Stomach (tissue), 8 donors: ENCODE measurements at regions not wholly inside any gene's neighbourhood (a gene's known extent, or its start where the extent isn't known, plus 50 kb on each side); places are given as distances from the start of the nearest gene placed in this dataset.

Source experiments
- DNase-seq, 2 donors: peaks; one replicate each; pipeline versions ENCODE4 v3.0.0 to v3.0.0-alpha.2; 2013 to 2019
- H3K27ac ChIP-seq, 5 donors: fragments of 200-600 bp in 4 of 5; sonication (generic) in 4 of 5; one replicate each; pipeline ENCODE4 v1.5.1; 2013 to 2019; ENCODE audit warnings: mild to moderate bottlenecking in 1 of 5, moderate library complexity in 1 of 5
- H3K27me3 ChIP-seq, 3 donors: fragments of 200-600 bp; sonication (generic); one replicate each; pipeline ENCODE4 v1.5.1; 2017 to 2019; ENCODE audit warnings: mixed run types in 1 of 3
- H3K36me3 ChIP-seq, 4 donors: fragments of 200-600 bp; sonication (generic); 1 replicate in 3 of 4; 2 replicates in 1 of 4; pipeline ENCODE4 v1.5.1; 2016 to 2019
- H3K4me1 ChIP-seq, 4 donors: fragments of 200-600 bp; sonication (generic); one replicate each; pipeline ENCODE4 v1.5.1; 2016 to 2019
- H3K4me3 ChIP-seq, 4 donors: fragments of 200-600 bp; sonication (generic) in 3 of 4; one replicate each; pipeline ENCODE4 v1.5.1; 2016 to 2019; ENCODE audit warnings: mild to moderate bottlenecking in 1 of 4
- H3K9me3 ChIP-seq, 4 donors: fragments of 200-600 bp; sonication (generic); one replicate each; pipeline ENCODE4 v1.5.1; 2016 to 2019
- CTCF ChIP-seq, 7 experiments: fragments of 450-650 bp in 4 of 7; fragments of 200-600 bp in 3 of 7; sonication (generic) in 3 of 7; IDR thresholded peaks; one replicate each; pipeline ENCODE4 v1.5.1; 2016 to 2019; ENCODE audit warnings: antibody characterized with exemption in 7 of 7, control low read depth in 2 of 7, mild to moderate bottlenecking in 1 of 7
- EP300 ChIP-seq: sonication (generic); formaldehyde crosslinking; IDR thresholded peaks from one replicate; pipeline ENCODE4 v1.6.1; 2017; ENCODE audit warnings: antibody characterized with exemption
- POLR2A ChIP-seq, 4 donors: fragments of 450-650 bp; IDR thresholded peaks; one replicate each; pipeline ENCODE4 v1.6.1; 2016; ENCODE audit warnings: antibody characterized with exemption in 4 of 4, control low read depth in 2 of 4, mild to moderate bottlenecking in 1 of 4, moderate library complexity in 1 of 4
- POLR2AphosphoS5 ChIP-seq, 3 donors: sonication (generic); formaldehyde crosslinking; IDR thresholded peaks; one replicate each; pipeline ENCODE4 v1.6.1; 2016; ENCODE audit warnings: antibody characterized with exemption in 3 of 3
- whole genome bisulfite sequencing, 5 donors: extraction: QIAGEN DNeasy Blood & Tissue Kit in 3 of 5; methylation state at CpG; one replicate each; pipeline versions ENCODE4 v1.1.5 to v1.1.7; 2013 to 2018; 5-methylcytosine and 5-hydroxymethylcytosine counted together
- intact Hi-C: fragments of 100-400 bp; cut with DNase I; formaldehyde crosslinking; loops from one replicate; pipeline ENCODE4 v1.15.1; 2023; ENCODE audit warnings: low total_unique reads
- donor health status: healthy with polysubstance abuse.
- donor health status: Bipolar disorder and iron deficiency.
- donor health status: healthy.

- Histone ChIP-seq H3K4me1 (no peaks in the 10 kb centered on the region), H3K36me3 (no peaks in the 10 kb centered on the region), H3K9me3 (no peaks in the 10 kb centered on the region), H3K27ac (no peak overlapping the region), H3K4me3 (no peak overlapping the region), H3K27me3 (no peaks in the 10 kb centered on the region)
- DNase-seq: no peak
- intact Hi-C loops: no loop called here
- WGBS, 5 donors: 45 to 60% (median 52%) methylated on average over 2 of the region's 2 CpGs
- TF ChIP-seq EP300: no peak
- no peak for TF ChIP-seq CTCF (IDR thresholded peaks at IDR 0.05)
- no peak for TF ChIP-seq POLR2A (IDR thresholded peaks at IDR 0.05)
- TF ChIP-seq POLR2AphosphoS5 (IDR thresholded peaks at IDR 0.05): no peak
These were observed 60.3 kb upstream of the POU2AF2 start for GRCh38 chr11:111185266-111185665.

DNA sequence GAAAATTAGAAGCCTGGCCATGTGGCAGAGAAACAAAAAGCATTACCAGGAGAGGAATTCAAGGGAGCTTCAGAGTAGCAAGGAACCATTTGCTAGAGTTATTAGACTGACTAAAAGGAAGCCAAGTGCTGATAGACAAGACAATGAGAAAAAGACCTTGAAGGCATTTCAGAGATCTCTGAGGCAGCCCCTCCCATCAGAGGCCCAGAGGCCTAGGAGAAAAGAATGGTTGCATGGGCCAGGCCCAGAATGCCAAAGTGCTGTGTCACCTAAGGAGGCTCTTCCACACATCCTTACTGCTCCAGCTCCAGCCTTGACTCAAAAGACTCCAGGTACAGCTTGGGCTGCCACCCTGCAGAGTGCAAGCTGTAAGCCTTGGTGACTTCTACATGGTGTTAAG lies 61.8 kb upstream of the POU2AF2 start:
- intact Hi-C loops: no loop called here
- Histone ChIP-seq H3K27ac (no peak overlapping the region), H3K9me3 (no peaks in the 10 kb centered on the region), H3K4me1 (no peaks in the 10 kb centered on the region), H3K36me3 (no peaks in the 10 kb centered on the region), H3K4me3 (no peak overlapping the region), H3K27me3 (no peaks in the 10 kb centered on the region)
- DNase-seq: no peak
- no peak for TF ChIP-seq CTCF (IDR thresholded peaks at IDR 0.05)
- TF ChIP-seq POLR2AphosphoS5 (IDR thresholded peaks at IDR 0.05): no peak
- no peak for TF ChIP-seq EP300
- no peak for TF ChIP-seq POLR2A (IDR thresholded peaks at IDR 0.05)

GRCh38 chr11:111179184-111179910 lies 66.2 kb upstream of the POU2AF2 start:
- DNase-seq: no peak
- H3K36me3 ChIP-seq: no peaks in the 10 kb centered on the region
- TF ChIP-seq CTCF (IDR thresholded peaks at IDR 0.05) (no peak), POLR2A (IDR thresholded peaks at IDR 0.05) (no peak), POLR2AphosphoS5 (IDR thresholded peaks at IDR 0.05) (no peak), EP300 (no peak)
- H3K27ac ChIP-seq: no peak overlapping the region
- no peak overlapping the region for H3K4me3 ChIP-seq
- no peaks in the 10 kb centered on the region for H3K27me3 ChIP-seq
- 54 to 70% (median 63%) methylated on average over 5 of the region's 5 CpGs for WGBS, 5 donors
- H3K9me3 ChIP-seq: no peaks in the 10 kb centered on the region
- no peaks in the 10 kb centered on the region for H3K4me1 ChIP-seq
- intact Hi-C loops: no loop called here

GRCh38 chr11:111177037-111177871 lies 68.3 kb upstream of the POU2AF2 start:
- Histone ChIP-seq H3K4me3 (no peak overlapping the region), H3K27ac (no peak overlapping the region), H3K9me3 (no peaks in the 10 kb centered on the region), H3K36me3 (no peaks in the 10 kb centered on the region), H3K4me1 (no peaks in the 10 kb centered on the region), H3K27me3 (no peaks in the 10 kb centered on the region)
- intact Hi-C loops: no loop called here
- DNase-seq: peak in 1 of 2 donors; percentile 20
- TF ChIP-seq POLR2A (IDR thresholded peaks at IDR 0.05): no peak
- no peak for TF ChIP-seq EP300
- no peak for TF ChIP-seq POLR2AphosphoS5 (IDR thresholded peaks at IDR 0.05)
- no peak for TF ChIP-seq CTCF (IDR thresholded peaks at IDR 0.05)
